Progenitor cell of endocrine pancreas (in vitro differentiated cells): ENCODE measurements at regions not wholly inside any gene's neighbourhood (a gene's known extent, or its start where the extent isn't known, plus 50 kb on each side); places are given as distances from the start of the nearest gene placed in this dataset.

Experiments
- DNase-seq: peaks from one replicate; pipeline ENCODE4 v3.0.0; 2021; ENCODE audit warnings: low spot score; ENCODE audit not compliant: unreplicated experiment
- H3K27ac Mint-ChIP-seq: 2 replicates; pipeline ENCODE4 v1.8.0; 2021; ENCODE audit warnings: mild to moderate bottlenecking, moderate library complexity, mixed read lengths
- H3K27me3 Mint-ChIP-seq: 2 replicates; pipeline ENCODE4 v1.8.0; 2021; ENCODE audit warnings: mixed read lengths
- H3K36me3 Mint-ChIP-seq: 2 replicates; pipeline ENCODE4 v1.8.0; 2022; ENCODE audit warnings: mixed read lengths; ENCODE audit not compliant: insufficient read depth
- H3K4me1 Mint-ChIP-seq: 2 replicates; pipeline ENCODE4 v1.8.0; 2021; ENCODE audit warnings: low read depth, mixed read lengths
- H3K4me3 Mint-ChIP-seq: 2 replicates; pipeline ENCODE4 v1.8.0; 2021; ENCODE audit warnings: low read depth, mild to moderate bottlenecking, moderate library complexity, mixed read lengths
- H3K9me3 Mint-ChIP-seq: 2 replicates; pipeline ENCODE4 v1.8.0; 2021; ENCODE audit warnings: low read depth, mixed read lengths
- TF ChIP-seq, protein P1 (sequence below): fragments of 200-600 bp; sonication (generic); IDR thresholded peaks from one replicate; pipeline ENCODE4 v1.5.0; 2021; ENCODE audit warnings: antibody characterized with exemption, mild to moderate bottlenecking; ENCODE audit not compliant: unreplicated experiment

DNA sequence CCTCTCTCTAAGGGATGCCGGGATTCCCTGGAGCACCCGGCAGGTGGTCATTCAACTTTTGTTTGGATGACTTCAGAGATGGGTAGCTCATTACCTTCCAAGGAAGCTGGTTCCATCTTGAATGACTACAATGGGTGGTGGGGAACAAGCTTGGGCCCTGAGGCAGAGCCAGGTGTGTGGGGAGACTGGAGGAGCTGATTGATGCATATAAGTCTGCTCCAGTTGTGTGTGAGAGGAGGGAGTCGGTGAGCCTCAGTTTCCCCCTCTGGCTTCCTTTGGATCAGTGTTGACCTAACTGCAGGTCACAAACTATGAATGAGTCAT, 133.8 kb upstream of the ZBTB40 start:
- Mint-ChIP-seq H3K36me3 (no peaks in the 10 kb centered on the region), H3K4me3 (no peak overlapping the region), H3K27ac (no peak overlapping the region), H3K4me1 (no peaks in the 10 kb centered on the region), H3K27me3 (peaks cover 53% of the 10 kb centered on the region), H3K9me3 (no peaks in the 10 kb centered on the region)
- TF ChIP-seq, protein P1, sequence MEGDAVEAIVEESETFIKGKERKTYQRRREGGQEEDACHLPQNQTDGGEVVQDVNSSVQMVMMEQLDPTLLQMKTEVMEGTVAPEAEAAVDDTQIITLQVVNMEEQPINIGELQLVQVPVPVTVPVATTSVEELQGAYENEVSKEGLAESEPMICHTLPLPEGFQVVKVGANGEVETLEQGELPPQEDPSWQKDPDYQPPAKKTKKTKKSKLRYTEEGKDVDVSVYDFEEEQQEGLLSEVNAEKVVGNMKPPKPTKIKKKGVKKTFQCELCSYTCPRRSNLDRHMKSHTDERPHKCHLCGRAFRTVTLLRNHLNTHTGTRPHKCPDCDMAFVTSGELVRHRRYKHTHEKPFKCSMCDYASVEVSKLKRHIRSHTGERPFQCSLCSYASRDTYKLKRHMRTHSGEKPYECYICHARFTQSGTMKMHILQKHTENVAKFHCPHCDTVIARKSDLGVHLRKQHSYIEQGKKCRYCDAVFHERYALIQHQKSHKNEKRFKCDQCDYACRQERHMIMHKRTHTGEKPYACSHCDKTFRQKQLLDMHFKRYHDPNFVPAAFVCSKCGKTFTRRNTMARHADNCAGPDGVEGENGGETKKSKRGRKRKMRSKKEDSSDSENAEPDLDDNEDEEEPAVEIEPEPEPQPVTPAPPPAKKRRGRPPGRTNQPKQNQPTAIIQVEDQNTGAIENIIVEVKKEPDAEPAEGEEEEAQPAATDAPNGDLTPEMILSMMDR, result no peak
- no peak for DNase-seq

GRCh38 chr1:22318279-22318981, 133.2 kb upstream of the ZBTB40 start:
- no peak for DNase-seq
- H3K27ac Mint-ChIP-seq, result no peak overlapping the region
- peaks cover 57% of the 10 kb centered on the region for H3K27me3 Mint-ChIP-seq
- no peaks in the 10 kb centered on the region for H3K4me1 Mint-ChIP-seq
- H3K4me3 Mint-ChIP-seq, result no peak overlapping the region
- H3K36me3 Mint-ChIP-seq, result no peaks in the 10 kb centered on the region
- TF ChIP-seq, protein P1, result no peak
- no peaks in the 10 kb centered on the region for H3K9me3 Mint-ChIP-seq

DNA sequence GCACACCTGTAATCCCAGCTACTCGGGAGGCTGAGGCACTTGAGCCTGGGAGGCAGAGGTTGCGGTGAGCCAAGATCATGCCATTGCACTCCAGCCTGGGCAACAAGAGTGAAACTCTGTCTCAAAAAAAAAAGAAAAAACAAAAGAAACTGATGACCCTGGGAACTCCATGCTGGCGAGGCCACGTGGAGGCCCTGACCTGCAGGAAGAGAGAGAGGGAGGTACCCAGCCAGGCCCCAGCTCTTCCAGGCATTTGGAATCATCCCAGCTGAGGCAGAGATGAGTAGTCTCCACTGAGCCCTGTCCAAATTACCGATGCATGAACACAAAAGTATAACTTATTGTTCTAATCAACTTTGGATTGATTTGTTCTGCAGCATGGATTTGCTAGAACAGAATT, 132.0 kb upstream of the ZBTB40 start:
- Mint-ChIP-seq H3K27ac (no peak overlapping the region), H3K36me3 (no peaks in the 10 kb centered on the region), H3K4me3 (no peak overlapping the region), H3K4me1 (no peaks in the 10 kb centered on the region), H3K27me3 (peaks cover 56% of the 10 kb centered on the region), H3K9me3 (no peaks in the 10 kb centered on the region)
- TF ChIP-seq, protein P1, result no peak
- DNase-seq, result no peak

- Mint-ChIP-seq H3K27me3 (peaks cover 55% of the 10 kb centered on the region), H3K4me1 (peaks cover under 1% of the 10 kb centered on the region), H3K4me3 (no peak overlapping the region), H3K36me3 (no peaks in the 10 kb centered on the region), H3K27ac (no peak overlapping the region), H3K9me3 (no peaks in the 10 kb centered on the region)
- TF ChIP-seq, protein P1, result no peak
- no peak for DNase-seq
These were observed 130.9 kb upstream of the ZBTB40 start for GRCh38 chr1:22320587-22321344.

DNA sequence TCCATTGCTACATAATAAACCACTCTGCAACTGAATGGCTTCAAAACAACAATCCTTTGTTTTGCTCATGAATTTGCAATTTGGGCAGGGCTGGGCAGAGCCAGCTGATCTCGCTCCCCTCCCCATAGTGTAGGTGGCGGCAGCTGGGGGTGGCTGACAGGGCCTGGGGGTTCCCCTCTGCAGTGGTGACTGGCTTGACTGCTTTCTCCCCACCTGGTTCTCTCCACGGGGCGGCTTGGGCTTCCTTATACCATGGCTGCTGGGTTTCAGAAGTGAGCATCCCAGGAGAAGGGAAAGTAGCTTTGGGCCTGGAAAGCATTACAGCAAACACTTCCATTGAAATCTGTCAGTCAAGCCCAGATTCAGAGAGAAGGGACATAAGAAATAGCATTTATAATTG, 129.7 kb upstream of the ZBTB40 start:
- TF ChIP-seq, protein P1, result no peak
- no peaks in the 10 kb centered on the region for H3K36me3 Mint-ChIP-seq
- H3K9me3 Mint-ChIP-seq, result no peaks in the 10 kb centered on the region
- peaks cover 12% of the 10 kb centered on the region for H3K4me1 Mint-ChIP-seq
- H3K27me3 Mint-ChIP-seq, result peaks cover 59% of the 10 kb centered on the region
- H3K27ac Mint-ChIP-seq, result no peak overlapping the region
- H3K4me3 Mint-ChIP-seq, result no peak overlapping the region
- no peak for DNase-seq
